Keratinocyte (primary cell): ENCODE measurements at regions not wholly inside any gene's neighbourhood (a gene's known extent, or its start where the extent isn't known, plus 50 kb on each side); places are given as distances from the start of the nearest gene placed in this dataset.

Source experiments
- EZH2 ChIP-seq: IDR thresholded peaks from one replicate; pipeline ENCODE4 v1.6.1; 2012; ENCODE audit warnings: inconsistent platforms, mild to moderate bottlenecking, low read length, moderate library complexity
- TF ChIP-seq, protein P1 (sequence below), 3 experiments: IDR thresholded peaks in 1 of 3; conservative IDR thresholded peaks in 1 of 3; optimal IDR thresholded peaks in 1 of 3; 2 replicates in 2 of 3; 3 replicates in 1 of 3; pipeline versions ENCODE3 to v1.5.1; 2011; ENCODE audit warnings: low read length in 3 of 3, mild to moderate bottlenecking in 3 of 3, moderate library complexity in 2 of 3, control low read depth in 1 of 3, inconsistent platforms in 1 of 3; ENCODE audit not compliant: insufficient read depth in 2 of 3; ENCODE audit errors: extremely low read depth in 1 of 3

DNA sequence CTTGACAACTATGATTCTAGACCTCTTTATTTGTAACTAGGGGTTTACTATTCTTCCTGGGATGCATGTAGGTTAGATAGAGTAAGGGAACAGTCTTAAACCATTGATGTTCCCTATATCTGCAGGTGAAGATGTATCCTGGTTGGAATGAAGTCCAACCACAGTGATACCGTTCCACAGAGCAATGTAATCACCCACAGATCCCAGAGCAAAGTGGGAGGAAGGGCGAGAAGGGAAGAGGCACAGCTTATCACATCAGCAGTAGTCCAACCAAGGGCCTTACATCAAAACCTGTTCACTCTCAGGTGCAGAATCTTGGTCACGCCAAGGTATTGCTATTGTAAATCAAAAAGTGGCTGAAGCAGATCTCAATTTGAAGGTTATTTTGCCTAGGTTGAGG is 61.8 kb upstream of the LIPC start:
- TF ChIP-seq EZH2, result no peak
- TF ChIP-seq, protein P1, sequence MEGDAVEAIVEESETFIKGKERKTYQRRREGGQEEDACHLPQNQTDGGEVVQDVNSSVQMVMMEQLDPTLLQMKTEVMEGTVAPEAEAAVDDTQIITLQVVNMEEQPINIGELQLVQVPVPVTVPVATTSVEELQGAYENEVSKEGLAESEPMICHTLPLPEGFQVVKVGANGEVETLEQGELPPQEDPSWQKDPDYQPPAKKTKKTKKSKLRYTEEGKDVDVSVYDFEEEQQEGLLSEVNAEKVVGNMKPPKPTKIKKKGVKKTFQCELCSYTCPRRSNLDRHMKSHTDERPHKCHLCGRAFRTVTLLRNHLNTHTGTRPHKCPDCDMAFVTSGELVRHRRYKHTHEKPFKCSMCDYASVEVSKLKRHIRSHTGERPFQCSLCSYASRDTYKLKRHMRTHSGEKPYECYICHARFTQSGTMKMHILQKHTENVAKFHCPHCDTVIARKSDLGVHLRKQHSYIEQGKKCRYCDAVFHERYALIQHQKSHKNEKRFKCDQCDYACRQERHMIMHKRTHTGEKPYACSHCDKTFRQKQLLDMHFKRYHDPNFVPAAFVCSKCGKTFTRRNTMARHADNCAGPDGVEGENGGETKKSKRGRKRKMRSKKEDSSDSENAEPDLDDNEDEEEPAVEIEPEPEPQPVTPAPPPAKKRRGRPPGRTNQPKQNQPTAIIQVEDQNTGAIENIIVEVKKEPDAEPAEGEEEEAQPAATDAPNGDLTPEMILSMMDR (optimal IDR thresholded peaks at IDR 0.05 in 1 of 3, IDR thresholded peaks at IDR 0.05 in 1 of 3, conservative IDR thresholded peaks at IDR 0.05 in 1 of 3; ENCODE audit: extremely low read depth in 1 of 3, insufficient read depth in 2 of 3, low read length in 3 of 3), result no peak
